SIG-M5 (cell line): ENCODE measurements at regions not wholly inside any gene's neighbourhood (a gene's known extent, or its start where the extent isn't known, plus 50 kb on each side); places are given as distances from the start of the nearest gene placed in this dataset.

Experiments
- DNase-seq: peaks from one replicate; lab custom pipeline; 2025; lab: John Stamatoyannopoulos, UW

GRCh38 chr10:90602862-90603610 is 254.8 kb downstream of the HTR7 start:
- DNase-seq, result no peak

- no peak for DNase-seq
Measured at GRCh38 chr10:90604636-90605035, 253.2 kb downstream of the HTR7 start.

DNA sequence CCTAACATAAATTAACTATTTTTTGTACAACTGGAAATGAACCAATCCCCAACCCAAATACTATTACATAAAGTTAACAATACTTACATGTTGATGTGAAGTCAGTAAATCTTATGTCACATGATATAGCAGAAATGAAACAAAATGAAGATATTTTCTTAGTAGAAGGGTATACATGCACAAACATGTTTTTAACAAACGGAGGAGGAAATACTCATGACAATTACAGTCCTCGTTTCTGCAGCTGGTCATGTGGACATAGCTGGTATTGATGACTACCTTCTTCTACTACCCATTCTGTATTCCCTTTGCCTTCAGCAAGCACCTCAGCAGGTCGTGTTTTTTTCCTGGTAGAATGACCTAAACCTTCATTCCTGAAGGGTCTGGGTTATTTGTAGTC is 252.3 kb downstream of the HTR7 start:
- DNase-seq, result no peak

DNA sequence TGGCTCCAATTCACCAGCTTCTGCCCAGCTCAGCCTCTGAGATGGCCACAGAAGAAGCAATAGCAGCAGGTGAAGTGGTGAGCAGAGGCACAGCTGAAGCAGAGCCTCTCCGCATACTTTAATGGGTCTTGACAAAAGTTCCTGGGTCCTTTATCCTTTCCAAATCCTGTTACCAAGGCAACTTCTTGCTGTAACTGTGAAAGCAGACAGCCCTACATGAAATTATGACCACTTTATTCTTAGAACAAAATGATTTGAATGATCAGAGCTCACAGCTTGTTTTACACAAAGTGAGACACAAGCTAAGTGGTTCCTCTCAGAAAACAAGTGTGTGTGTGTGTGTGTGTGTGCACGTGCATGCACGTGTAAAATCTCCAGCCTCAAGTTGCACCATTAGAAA is 245.6 kb downstream of the HTR7 start:
- no peak for DNase-seq

GRCh38 chr10:90614631-90615030 is 243.2 kb downstream of the HTR7 start:
- DNase-seq, result no peak

- DNase-seq, result no peak
Measured at GRCh38 chr10:90621577-90621976, 236.3 kb downstream of the HTR7 start.

DNA sequence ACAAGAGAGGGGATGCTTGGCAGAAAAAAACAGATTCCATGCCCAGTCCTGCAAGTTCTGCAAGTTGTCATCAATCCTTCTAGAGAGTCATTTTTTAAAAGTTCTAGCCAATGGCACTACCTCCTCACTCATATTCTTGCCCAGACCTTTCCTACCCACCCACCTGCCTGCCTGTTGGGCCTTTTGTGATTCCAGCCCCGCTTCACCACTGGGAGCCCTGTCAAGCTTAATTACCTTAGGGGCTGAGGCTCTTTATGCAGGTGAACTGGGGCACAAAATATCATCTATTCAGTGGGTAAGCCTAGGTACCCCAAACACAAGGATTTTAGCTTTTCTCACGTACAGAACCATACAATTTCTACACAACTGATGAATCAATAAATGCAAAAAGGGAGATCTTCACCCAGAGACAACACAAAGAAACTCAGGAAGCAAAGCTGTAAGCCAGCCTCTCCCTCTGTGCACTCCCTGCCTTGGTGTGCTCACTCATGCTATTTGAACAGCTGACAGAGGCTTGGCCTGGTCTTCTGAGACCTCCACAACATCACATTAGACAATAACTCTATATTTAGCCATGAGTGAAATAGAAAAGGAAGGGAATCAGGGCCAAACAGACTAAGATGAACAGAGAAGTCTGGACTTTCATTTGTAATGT is 222.6 kb downstream of the HTR7 start:
- no peak for DNase-seq

GRCh38 chr10:90640756-90641155 is 217.1 kb downstream of the HTR7 start:
- no peak for DNase-seq

- no peak for DNase-seq
Measured at GRCh38 chr10:90641731-90642130, 216.1 kb downstream of the HTR7 start.

DNA sequence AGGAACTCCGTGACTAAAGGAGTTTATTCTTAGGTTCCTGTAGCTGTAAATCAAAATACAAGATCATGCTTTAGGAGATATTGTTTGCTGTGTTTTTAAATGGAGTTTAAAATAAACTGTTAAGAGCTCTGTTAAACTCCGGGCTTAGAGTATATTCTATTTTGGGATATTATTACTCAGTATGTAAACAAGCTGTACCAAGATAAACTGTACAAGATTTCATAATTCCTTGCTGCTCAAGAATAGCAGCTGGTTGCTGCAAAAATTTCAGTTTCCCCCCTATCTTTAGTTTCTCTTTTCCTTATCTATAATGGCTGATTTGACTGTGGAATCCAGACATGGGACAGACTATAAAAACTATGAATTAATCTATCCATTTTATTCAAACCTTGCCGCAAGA is 215.7 kb downstream of the HTR7 start:
- no peak for DNase-seq

- no peak for DNase-seq
Measured at GRCh38 chr10:90642650-90643049, 215.2 kb downstream of the HTR7 start.

GRCh38 chr10:90644165-90644564 is 213.7 kb downstream of the HTR7 start:
- no peak for DNase-seq

GRCh38 chr10:90650858-90651257 is 207.0 kb downstream of the HTR7 start:
- no peak for DNase-seq

GRCh38 chr10:90652519-90652918 is 205.3 kb downstream of the HTR7 start:
- DNase-seq, result no peak

GRCh38 chr10:90658791-90659190 is 199.0 kb downstream of the HTR7 start:
- DNase-seq, result no peak

GRCh38 chr10:90665905-90666662 is 191.8 kb downstream of the HTR7 start:
- DNase-seq, result no peak

DNA sequence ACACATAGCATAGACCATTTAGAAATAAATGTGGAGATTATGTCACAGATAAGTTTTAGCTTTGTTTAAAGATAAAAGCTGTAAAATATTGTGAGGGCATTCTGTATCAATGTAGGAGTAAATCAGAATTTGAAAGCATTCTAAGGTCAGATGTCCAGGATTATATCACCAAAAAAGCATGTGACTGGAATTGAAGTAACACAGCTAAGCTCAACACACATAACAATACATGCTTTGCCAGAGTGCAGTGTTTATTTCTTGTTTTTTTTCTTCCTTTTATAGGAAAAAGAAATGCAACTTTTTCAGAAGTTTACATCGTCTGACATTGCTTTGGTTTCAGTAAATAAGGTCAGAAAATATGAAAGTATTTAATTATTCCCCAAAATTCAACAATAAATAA is 183.4 kb downstream of the HTR7 start:
- DNase-seq, result no peak

DNA sequence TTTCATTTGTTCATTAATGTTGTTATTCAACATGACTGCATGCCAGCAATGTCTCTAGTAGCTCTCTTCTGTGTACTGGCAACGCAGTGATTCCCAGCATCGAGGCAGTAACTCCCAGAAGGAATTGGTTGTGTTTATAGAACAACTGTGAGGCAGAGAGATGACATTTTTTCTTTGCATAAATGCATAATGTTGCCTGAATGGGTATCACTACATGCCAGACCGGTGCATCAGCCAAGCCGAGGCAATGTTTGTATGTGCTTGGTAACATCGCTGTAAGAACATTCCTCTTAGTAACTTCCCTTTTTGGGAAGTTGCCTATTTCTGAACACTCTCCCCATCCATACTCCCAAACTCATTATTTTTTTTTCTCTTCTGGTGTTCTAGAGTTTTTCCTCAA is 182.9 kb downstream of the HTR7 start:
- no peak for DNase-seq

DNA sequence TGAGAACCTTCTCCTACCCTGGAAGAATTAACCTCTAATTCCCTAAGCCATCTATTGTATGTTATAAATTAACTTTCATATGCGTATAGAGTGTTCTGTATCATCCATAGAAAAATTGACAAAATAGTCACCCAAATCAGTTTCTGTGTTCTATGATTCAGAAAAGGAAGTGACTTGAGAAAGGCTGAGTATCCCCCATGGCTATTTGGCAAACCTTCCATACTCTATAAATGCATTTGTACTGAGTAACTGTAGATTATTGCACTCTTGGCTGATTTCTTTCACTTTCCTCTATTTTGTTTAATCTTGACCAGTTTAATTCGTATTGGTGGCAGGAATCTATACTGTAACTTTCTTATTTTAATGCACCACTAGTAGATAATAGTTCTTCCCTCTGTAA is 182.2 kb downstream of the HTR7 start:
- DNase-seq, result no peak
